HepG2 (cell line): ENCODE measurements at regions not wholly inside any gene's neighbourhood (a gene's known extent, or its start where the extent isn't known, plus 50 kb on each side); places are given as distances from the start of the nearest gene placed in this dataset.

Source experiments
- JUND ChIP-seq: sonication (generic); formaldehyde crosslinking; IDR thresholded peaks from 2 replicates; pipeline ENCODE4 v1.8.0; 2022; ENCODE audit warnings: mild to moderate bottlenecking, missing genetic modification reagents
- NFRKB ChIP-seq: fragments of 450-650 bp; IDR thresholded peaks from 2 replicates; pipeline ENCODE4 v1.6.1; 2017
- PAX8 ChIP-seq: sonication (generic); formaldehyde crosslinking; IDR thresholded peaks from 2 replicates; pipeline ENCODE4 v1.8.0; 2022; ENCODE audit warnings: mild to moderate bottlenecking, missing genetic modification reagents, borderline replicate concordance
- RAD51 ChIP-seq: fragments of 450-650 bp; IDR thresholded peaks from 2 replicates; pipeline ENCODE4 v1.6.1; 2016; ENCODE audit warnings: borderline replicate concordance
- STAT5B ChIP-seq: sonication (generic); formaldehyde crosslinking; IDR thresholded peaks from 2 replicates; pipeline ENCODE4 v1.4.0; 2020; ENCODE audit warnings: missing genetic modification reagents
- TF ChIP-seq, protein P1 (sequence below): sonication (generic); formaldehyde crosslinking; IDR thresholded peaks from 2 replicates; pipeline ENCODE4 v1.4.0; 2020; ENCODE audit warnings: missing genetic modification reagents

DNA sequence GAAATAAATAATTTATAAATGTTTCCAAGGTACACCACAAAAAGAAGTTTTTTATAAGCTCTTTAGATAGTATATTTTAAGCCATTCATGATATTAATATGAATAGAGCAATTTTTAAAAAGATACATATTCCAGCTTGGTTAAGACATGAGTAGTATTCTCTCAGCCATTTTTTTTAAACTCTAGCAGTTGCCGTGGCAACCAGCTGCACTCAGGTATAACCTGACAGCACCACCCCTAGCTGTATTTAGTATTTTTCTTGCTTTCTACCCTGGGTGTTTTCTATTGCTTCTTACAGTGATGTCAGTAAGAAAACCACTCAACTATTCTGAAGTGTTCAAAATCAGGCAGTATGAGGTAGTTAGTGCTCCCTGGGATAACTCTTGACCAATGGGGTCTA, 496.3 kb upstream of the CNTN3 start:
- TF ChIP-seq, protein P1, sequence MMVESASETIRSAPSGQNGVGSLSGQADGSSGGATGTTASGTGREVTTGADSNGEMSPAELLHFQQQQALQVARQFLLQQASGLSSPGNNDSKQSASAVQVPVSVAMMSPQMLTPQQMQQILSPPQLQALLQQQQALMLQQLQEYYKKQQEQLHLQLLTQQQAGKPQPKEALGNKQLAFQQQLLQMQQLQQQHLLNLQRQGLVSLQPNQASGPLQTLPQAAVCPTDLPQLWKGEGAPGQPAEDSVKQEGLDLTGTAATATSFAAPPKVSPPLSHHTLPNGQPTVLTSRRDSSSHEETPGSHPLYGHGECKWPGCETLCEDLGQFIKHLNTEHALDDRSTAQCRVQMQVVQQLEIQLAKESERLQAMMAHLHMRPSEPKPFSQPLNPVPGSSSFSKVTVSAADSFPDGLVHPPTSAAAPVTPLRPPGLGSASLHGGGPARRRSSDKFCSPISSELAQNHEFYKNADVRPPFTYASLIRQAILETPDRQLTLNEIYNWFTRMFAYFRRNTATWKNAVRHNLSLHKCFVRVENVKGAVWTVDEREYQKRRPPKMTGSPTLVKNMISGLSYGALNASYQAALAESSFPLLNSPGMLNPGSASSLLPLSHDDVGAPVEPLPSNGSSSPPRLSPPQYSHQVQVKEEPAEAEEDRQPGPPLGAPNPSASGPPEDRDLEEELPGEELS (CRISPR knock-in tag), result no peak
- no peak for TF ChIP-seq PAX8 (CRISPR knock-in tag)
- TF ChIP-seq RAD51, result no peak
- no peak for TF ChIP-seq STAT5B (CRISPR knock-in tag)
- no peak for TF ChIP-seq JUND (CRISPR knock-in tag)
- TF ChIP-seq NFRKB, result no peak
